NCI-H774 (cell line): ENCODE measurements at regions not wholly inside any gene's neighbourhood (a gene's known extent, or its start where the extent isn't known, plus 50 kb on each side); places are given as distances from the start of the nearest gene placed in this dataset.
A peak's percentile ranks its signal among the peaks of the same experiment; 100 is the strongest.
"Not testable (repeated sequence)": the region's sequence is repeated elsewhere in the genome, so short reads cannot be mapped to it uniquely, and the experiment has no call there.

Experiments used
- DNase-seq: peaks from one replicate; lab custom pipeline; 2025; lab: John Stamatoyannopoulos, UW

GRCh38 chr17:74117087-74117698, 86.3 kb upstream of the RPL38 start:
- DNase-seq: no peak

- DNase-seq: no peak
Measured at GRCh38 chr17:74117999-74118421, 85.5 kb upstream of the RPL38 start.

DNA sequence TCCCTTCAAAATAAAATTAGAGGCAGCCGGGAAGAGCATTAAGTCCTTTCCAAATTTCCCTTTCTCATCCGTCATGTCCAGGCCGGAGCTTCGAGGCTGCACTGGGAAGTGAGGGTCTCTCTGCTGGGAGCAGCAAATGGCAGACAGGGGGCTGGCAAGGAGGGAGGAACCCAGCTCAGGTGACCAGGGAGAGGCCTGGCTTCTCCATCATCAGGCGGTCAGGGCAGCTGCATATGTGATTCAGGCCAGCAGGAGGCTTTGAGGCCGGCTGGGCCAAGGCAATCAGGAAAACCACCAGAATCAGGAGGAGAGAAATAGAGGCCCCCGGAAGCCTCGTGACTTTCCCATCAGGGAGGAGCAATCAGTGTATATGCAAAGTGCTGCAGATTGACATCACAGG, 85.0 kb upstream of the RPL38 start:
- DNase-seq: no peak

- DNase-seq: no peak
Measured at GRCh38 chr17:74119049-74119580, 84.4 kb upstream of the RPL38 start.

GRCh38 chr17:74119965-74120364, 83.5 kb upstream of the RPL38 start:
- DNase-seq: peak; percentile 23

DNA sequence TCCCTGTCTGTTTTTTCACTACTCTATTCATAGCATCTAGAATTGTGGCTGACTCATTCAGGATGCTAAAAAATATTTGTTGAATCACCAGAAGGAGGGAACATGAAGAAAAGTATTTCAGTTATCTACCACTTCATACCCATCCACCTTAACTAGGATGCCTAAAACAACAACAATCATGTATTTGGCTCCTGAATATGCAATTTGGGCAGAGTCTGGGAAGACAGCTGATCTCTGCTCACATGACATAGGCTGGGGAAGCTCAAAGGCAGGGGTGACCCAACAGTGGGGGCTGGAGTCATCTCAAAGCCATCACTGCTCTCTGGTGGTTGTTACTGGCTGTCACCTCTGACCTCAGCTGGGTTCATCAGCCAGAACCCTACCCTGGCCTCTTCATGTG, 80.1 kb upstream of the RPL38 start:
- no peak for DNase-seq

DNA sequence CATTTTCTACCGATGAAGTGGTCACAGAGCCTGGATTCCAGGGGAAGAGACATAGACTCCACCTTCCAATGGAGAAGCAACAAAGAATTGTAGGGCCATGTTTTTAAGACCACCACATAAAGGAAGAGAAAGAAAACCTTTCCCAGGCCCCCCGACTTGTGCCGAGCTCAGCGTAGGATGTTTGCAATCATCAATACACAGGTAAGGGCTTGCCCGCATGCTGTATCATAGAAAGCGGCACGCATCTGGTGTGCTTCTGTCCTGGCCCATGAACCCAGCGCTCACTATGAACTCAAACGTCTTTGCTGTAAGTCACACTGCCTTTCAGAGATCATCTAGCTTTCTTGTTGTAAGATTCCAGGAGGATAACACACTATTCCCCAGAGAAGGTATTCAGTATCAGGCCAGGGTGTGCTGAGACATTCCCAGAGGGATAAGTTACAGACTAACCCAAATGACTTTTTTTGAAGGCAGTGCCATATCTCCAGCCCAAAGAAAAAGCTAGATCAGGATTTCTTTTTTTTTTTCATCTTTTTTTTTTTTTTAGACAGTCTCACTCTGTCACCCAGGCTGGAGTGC, 79.5 kb upstream of the RPL38 start:
- no peak for DNase-seq

GRCh38 chr17:74125156-74125555, 78.3 kb upstream of the RPL38 start:
- peak; percentile 85 for DNase-seq

- no peak for DNase-seq
Measured at GRCh38 chr17:74126179-74126900, 77.1 kb upstream of the RPL38 start.

DNA sequence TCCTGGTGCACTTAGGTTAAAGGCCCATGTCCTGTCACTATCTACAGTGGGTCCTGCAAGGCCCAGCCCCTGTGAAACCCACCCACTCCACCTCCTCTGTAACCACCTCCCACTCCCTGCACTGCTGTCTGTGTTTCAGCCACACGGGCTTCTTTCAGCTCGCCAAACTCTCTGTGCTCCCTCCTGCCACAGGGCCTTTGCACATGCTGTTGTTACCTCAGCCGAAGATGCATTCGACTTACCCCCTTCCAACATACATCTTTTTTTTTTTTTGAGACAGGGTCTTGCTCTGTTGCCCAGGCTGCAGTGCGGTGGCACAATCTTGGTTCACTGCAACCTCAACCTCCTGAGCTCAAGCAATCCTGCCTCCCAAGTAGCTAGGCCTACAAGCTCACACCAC, 76.5 kb upstream of the RPL38 start:
- no peak for DNase-seq

- DNase-seq: no peak
Measured at GRCh38 chr17:74128456-74129211, 74.8 kb upstream of the RPL38 start.

GRCh38 chr17:74129800-74130199, 73.7 kb upstream of the RPL38 start:
- not testable (repeated sequence) for DNase-seq

- DNase-seq: no peak
Measured at GRCh38 chr17:74130276-74130675, 73.2 kb upstream of the RPL38 start.

GRCh38 chr17:74130841-74131240, 72.6 kb upstream of the RPL38 start:
- DNase-seq: no peak

DNA sequence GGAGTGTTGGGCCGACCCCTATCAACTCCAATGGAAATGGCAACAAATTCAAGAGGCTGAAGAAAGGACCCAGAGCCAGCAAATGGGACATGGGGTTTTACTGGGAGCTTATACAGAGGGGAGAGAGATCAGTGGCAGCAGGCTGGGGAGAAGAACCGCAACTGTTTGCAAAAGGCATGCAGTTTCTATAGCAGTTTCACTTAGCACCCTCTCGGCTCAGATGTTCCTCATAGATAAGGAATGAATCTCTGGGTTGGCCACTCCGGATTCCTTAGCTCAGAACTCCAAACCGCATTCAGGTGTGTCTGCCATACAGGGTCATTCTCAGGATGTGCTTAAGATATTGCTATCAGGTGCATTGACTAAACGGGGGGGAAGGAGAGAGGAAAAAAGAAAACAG, 71.1 kb upstream of the RPL38 start:
- DNase-seq: no peak

- DNase-seq: no peak
Measured at GRCh38 chr17:74133740-74134139, 69.7 kb upstream of the RPL38 start.

GRCh38 chr17:74134234-74134633, 69.2 kb upstream of the RPL38 start:
- not testable (repeated sequence) for DNase-seq

- no peak for DNase-seq
Measured at GRCh38 chr17:74134991-74135390, 68.5 kb upstream of the RPL38 start.

DNA sequence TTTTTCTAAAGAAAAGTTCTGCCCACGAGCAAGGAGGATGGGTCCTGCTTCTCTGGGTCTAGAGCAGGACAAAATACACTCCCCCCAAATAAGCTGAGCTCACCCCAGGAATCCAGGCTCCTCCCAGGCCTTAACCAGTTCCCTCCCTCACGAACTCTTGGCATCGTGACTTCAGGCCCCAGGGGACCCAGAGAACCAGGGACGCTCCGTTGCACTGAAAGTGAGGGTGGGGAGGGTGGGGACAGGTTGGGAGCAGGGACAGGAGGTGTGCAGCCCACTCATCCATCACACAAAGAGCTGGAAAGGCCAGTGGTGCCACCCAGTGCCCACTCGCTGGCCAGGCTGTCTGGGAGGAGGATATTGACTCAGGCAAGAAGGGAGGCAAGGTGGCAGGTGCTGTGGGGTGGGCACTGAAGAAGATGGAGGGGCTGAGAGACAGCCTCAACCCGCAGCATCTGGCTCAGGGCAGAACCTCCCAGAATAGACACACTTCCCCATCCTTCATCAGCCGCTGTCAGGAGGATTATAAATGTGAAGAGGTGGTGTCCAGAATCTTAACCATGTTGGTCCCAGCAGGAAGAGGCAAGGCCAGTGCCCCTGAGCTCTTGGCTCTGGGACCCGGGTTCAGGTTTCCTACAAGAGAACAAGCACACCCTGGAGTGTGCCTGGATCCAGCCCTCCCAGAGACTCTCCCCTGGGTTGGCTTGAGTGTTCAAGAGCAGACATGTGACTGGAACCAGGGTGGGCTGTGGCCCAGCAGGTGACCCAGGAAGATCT, 67.9 kb upstream of the RPL38 start:
- DNase-seq: no peak

- no peak for DNase-seq
Measured at GRCh38 chr17:74137416-74137815, 66.1 kb upstream of the RPL38 start.

GRCh38 chr17:74139120-74139519, 64.4 kb upstream of the RPL38 start:
- no peak for DNase-seq

GRCh38 chr17:74140282-74140681, 63.2 kb upstream of the RPL38 start:
- DNase-seq: no peak
